SK-N-SH (cell line): ENCODE measurements at regions not wholly inside any gene's neighbourhood (a gene's known extent, or its start where the extent isn't known, plus 50 kb on each side); places are given as distances from the start of the nearest gene placed in this dataset.

Experiments
- CTCF ChIA-PET: fragments of 300-600, 350-600 bp; formaldehyde crosslinking; extraction: SDS; loops from one replicate; lab custom pipeline; 2021; lab: Yijun Ruan, JAX
- POLR2A ChIA-PET: fragments of 350-600 bp; sonication (Branson Sonifier 250); formaldehyde crosslinking; extraction: SDS; loops from one replicate; lab custom pipeline; 2020; ENCODE audit warnings: antibody characterized with exemption, inconsistent platforms; lab: Yijun Ruan, JAX
- DNase-seq: peaks from one replicate; pipeline ENCODE4 v3.0.0; 2012
- H2AFZ ChIP-seq: fragments of 200-600 bp; sonication (generic); 2 replicates; pipeline ENCODE4 v1.8.1; 2016; ENCODE audit warnings: antibody characterized with exemption, mild to moderate bottlenecking, low read depth
- H3F3A ChIP-seq: fragments of 200-600 bp; sonication (generic); replicated peaks from 2 replicates; pipeline ENCODE3; 2016; ENCODE audit warnings: antibody characterized with exemption, mild to moderate bottlenecking; ENCODE audit not compliant: insufficient read depth
- H3K27ac ChIP-seq, 2 experiments: fragments of 200-500 bp in 1 of 2; fragments of 200-600 bp in 1 of 2; sonication (Bioruptor generic) in 1 of 2; sonication (generic), shearing (Covaris generic) in 1 of 2; 2 replicates each; pipeline versions ENCODE4 v1.5.1 to v1.6.1; 2014 to 2016; ENCODE audit warnings: low read depth in 2 of 2, inconsistent platforms in 1 of 2, low read length in 1 of 2, mild to moderate bottlenecking in 1 of 2, mixed read lengths in 1 of 2
- H3K27me3 ChIP-seq: fragments of 200-600 bp; sonication (generic), shearing (Covaris generic); 2 replicates; pipeline ENCODE4 v1.6.1; 2016; ENCODE audit warnings: mixed run types; ENCODE audit not compliant: insufficient read depth
- H3K36me3 ChIP-seq, 2 experiments: fragments of 200-500 bp in 1 of 2; fragments of 200-600 bp in 1 of 2; sonication (Bioruptor generic) in 1 of 2; sonication (generic) in 1 of 2; replicated peaks in 1 of 2; 2 replicates each; pipeline versions ENCODE3 to v1.5.1; 2014 to 2016; ENCODE audit warnings: low read length in 1 of 2, mild to moderate bottlenecking in 1 of 2; ENCODE audit not compliant: insufficient read depth in 2 of 2, control insufficient read depth in 1 of 2
- H3K4me1 ChIP-seq, 2 experiments: fragments of 200-500 bp in 1 of 2; fragments of 200-600 bp in 1 of 2; sonication (Bioruptor generic) in 1 of 2; sonication (generic), shearing (Covaris generic) in 1 of 2; 2 replicates each; pipeline versions ENCODE4 v1.5.1 to v1.6.1; 2014 to 2016; ENCODE audit warnings: low read depth in 1 of 2, low read length in 1 of 2, mixed run types in 1 of 2; ENCODE audit not compliant: insufficient read depth in 2 of 2, control insufficient read depth in 1 of 2
- H3K4me2 ChIP-seq: fragments of 200-600 bp; sonication (generic), shearing (Covaris generic); 2 replicates; pipeline ENCODE4 v1.6.1; 2017; ENCODE audit warnings: mixed run types
- H3K4me3 ChIP-seq, 2 experiments: fragments of 200-500 bp in 1 of 2; fragments of 200-600 bp in 1 of 2; sonication (Bioruptor generic) in 1 of 2; sonication (generic), shearing (Covaris generic) in 1 of 2; 2 replicates each; pipeline versions ENCODE4 v1.5.1 to v1.8.1; 2014 to 2016; ENCODE audit warnings: low read depth in 2 of 2, inconsistent platforms in 1 of 2, low read length in 1 of 2, mild to moderate bottlenecking in 1 of 2, mixed read lengths in 1 of 2, moderate library complexity in 1 of 2
- H3K79me2 ChIP-seq: fragments of 200-600 bp; sonication (generic); 2 replicates; pipeline ENCODE4 v1.8.1; 2017; ENCODE audit warnings: mild to moderate bottlenecking; ENCODE audit not compliant: insufficient read depth
- H3K9ac ChIP-seq: fragments of 200-600 bp; sonication (generic); 2 replicates; pipeline ENCODE4 v1.6.1; 2017; ENCODE audit warnings: mixed run types
- H3K9me2 ChIP-seq: fragments of 200-600 bp; sonication (generic); 2 replicates; pipeline ENCODE4 v1.6.1; 2017; ENCODE audit warnings: mixed run types
- H3K9me3 ChIP-seq: fragments of 200-600 bp; sonication (generic); 2 replicates; pipeline ENCODE4 v1.6.1; 2017; ENCODE audit warnings: mixed run types, mild to moderate bottlenecking, moderate library complexity
- H4K20me1 ChIP-seq: fragments of 200-600 bp; sonication (generic); 2 replicates; pipeline ENCODE4 v1.6.1; 2017; ENCODE audit warnings: mild to moderate bottlenecking, mixed run types; ENCODE audit not compliant: insufficient read depth
- CHD2 ChIP-seq: fragments of 150-350 bp; IDR thresholded peaks from 2 replicates; pipeline ENCODE4 v1.6.1; 2018; ENCODE audit warnings: low read length; ENCODE audit not compliant: partially characterized antibody
- ELF1 ChIP-seq: IDR thresholded peaks from 2 replicates; pipeline ENCODE4 v1.4.0; 2012
- JUND ChIP-seq: IDR thresholded peaks from 2 replicates; pipeline ENCODE4 v1.4.0; 2012
- MEF2A ChIP-seq: IDR thresholded peaks from 2 replicates; pipeline ENCODE4 v1.4.0; 2012; ENCODE audit warnings: low read depth, borderline replicate concordance
- MXI1 ChIP-seq: IDR thresholded peaks from 2 replicates; pipeline ENCODE4 v1.6.1; 2012; ENCODE audit warnings: mild to moderate bottlenecking, low read depth, low read length, improper control_type of control experiment
- NFIC ChIP-seq: IDR thresholded peaks from 2 replicates; pipeline ENCODE4 v1.4.0; 2012; ENCODE audit warnings: borderline replicate concordance
- PBX3 ChIP-seq: IDR thresholded peaks from 2 replicates; pipeline ENCODE4; 2012
- POLR2AphosphoS5 ChIP-seq: IDR thresholded peaks from 2 replicates; pipeline ENCODE4 v1.6.1; 2012; ENCODE audit warnings: low read depth, low read length
- REST ChIP-seq: IDR thresholded peaks from 2 replicates; pipeline ENCODE4 v1.6.1; 2012; ENCODE audit warnings: mild to moderate bottlenecking, low read depth, low read length, moderate library complexity
- SIN3A ChIP-seq: IDR thresholded peaks from 2 replicates; pipeline ENCODE4 v1.6.1; 2012; ENCODE audit warnings: low read depth, mild to moderate bottlenecking, low read length, moderate library complexity, borderline replicate concordance
- TAF1 ChIP-seq: IDR thresholded peaks from 2 replicates; pipeline ENCODE4 v1.6.1; 2012; ENCODE audit warnings: low read depth, mild to moderate bottlenecking, low read length, moderate library complexity, borderline replicate concordance
- YY1 ChIP-seq: IDR thresholded peaks from 2 replicates; pipeline ENCODE4 v1.4.0; 2012; ENCODE audit warnings: low read depth, mild to moderate bottlenecking
- ZBTB33 ChIP-seq: IDR thresholded peaks from 2 replicates; pipeline ENCODE4 v1.4.0; 2012; ENCODE audit warnings: low read depth, borderline replicate concordance
- WGBS: methylation state at CpG from one replicate; pipeline ENCODE4 v1.1.6; 2017; ENCODE audit warnings: low lambda C conversion rate; 5-methylcytosine and 5-hydroxymethylcytosine counted together
- TF ChIP-seq, protein P1 (sequence below): fragments of 200-600 bp; sonication (generic); IDR thresholded peaks from 2 replicates; pipeline ENCODE4 v1.6.1; 2017; ENCODE audit warnings: antibody characterized with exemption, mild to moderate bottlenecking, moderate library complexity

GRCh38 chr11:72524711-72525110, 90.4 kb upstream of the CLPB start:
- no peaks in the 10 kb centered on the region for H3F3A ChIP-seq
- no peak overlapping the region for H2AFZ ChIP-seq
- 68% methylated on average over 2 of the region's 2 CpGs for WGBS
- H3K36me3 ChIP-seq: no peaks in the 10 kb centered on the region
- TF ChIP-seq TAF1 (no peak), NFIC (no peak), CHD2 (no peak), MEF2A (no peak), REST (no peak), PBX3 (no peak), SIN3A (no peak), ZBTB33 (no peak), YY1 (no peak), ELF1 (no peak), JUND (no peak), MXI1 (no peak), POLR2AphosphoS5 (no peak)
- TF ChIP-seq, protein P1, sequence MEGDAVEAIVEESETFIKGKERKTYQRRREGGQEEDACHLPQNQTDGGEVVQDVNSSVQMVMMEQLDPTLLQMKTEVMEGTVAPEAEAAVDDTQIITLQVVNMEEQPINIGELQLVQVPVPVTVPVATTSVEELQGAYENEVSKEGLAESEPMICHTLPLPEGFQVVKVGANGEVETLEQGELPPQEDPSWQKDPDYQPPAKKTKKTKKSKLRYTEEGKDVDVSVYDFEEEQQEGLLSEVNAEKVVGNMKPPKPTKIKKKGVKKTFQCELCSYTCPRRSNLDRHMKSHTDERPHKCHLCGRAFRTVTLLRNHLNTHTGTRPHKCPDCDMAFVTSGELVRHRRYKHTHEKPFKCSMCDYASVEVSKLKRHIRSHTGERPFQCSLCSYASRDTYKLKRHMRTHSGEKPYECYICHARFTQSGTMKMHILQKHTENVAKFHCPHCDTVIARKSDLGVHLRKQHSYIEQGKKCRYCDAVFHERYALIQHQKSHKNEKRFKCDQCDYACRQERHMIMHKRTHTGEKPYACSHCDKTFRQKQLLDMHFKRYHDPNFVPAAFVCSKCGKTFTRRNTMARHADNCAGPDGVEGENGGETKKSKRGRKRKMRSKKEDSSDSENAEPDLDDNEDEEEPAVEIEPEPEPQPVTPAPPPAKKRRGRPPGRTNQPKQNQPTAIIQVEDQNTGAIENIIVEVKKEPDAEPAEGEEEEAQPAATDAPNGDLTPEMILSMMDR: no peak
- TF ChIP-seq, all 33 proteins: peak for 0
- Histone ChIP-seq H4K20me1 (no peaks in the 10 kb centered on the region), H3K27ac (no peak overlapping the region), H3K4me2 (no peak overlapping the region), H3K79me2 (no peaks in the 10 kb centered on the region), H3K9ac (no peak overlapping the region), H3K27me3 (no peaks in the 10 kb centered on the region), H3K4me3 (no peak overlapping the region), H3K9me3 (no peaks in the 10 kb centered on the region), H3K4me1 (no peaks in the 10 kb centered on the region; a peak in 1 of 4 replicates), H3K9me2 (no peaks in the 10 kb centered on the region)
- CTCF ChIA-PET: interaction anchor here (0.8 to 1.6 kb wide), 2 partner anchors 10 to 49 kb away, joined by 3 read pairs; no protein-coding TSS in a partner anchor
- DNase-seq: no peak
- POLR2A ChIA-PET: no interaction called here
